GM12878 (cell line): ENCODE measurements at regions not wholly inside any gene's neighbourhood (a gene's known extent, or its start where the extent isn't known, plus 50 kb on each side); places are given as distances from the start of the nearest gene placed in this dataset.

Experiments
- ATAC-seq: fragments of 200-7000 bp; cut with Tn5 transposase; 3 replicates; pipeline ENCODE4 v1.9.1; 2020; ENCODE audit warnings: mild to moderate bottlenecking, moderate library complexity
- BruUV-seq: library from RNA; stranded (reverse); fragments of 400-500 nt; replicated peaks from 2 replicates; lab custom pipeline; 2021; lab: Mats Ljungman, UMichigan
- CTCF ChIA-PET: fragments of 300-600 bp; sonication (Branson Sonifier 250); formaldehyde crosslinking; extraction: SDS; loops from one replicate; lab custom pipeline; 2021; ENCODE audit warnings: inconsistent platforms; lab: Yijun Ruan, JAX
- POLR2A ChIA-PET: fragments of 350-600 bp; formaldehyde crosslinking; extraction: SDS; loops from one replicate; lab custom pipeline; 2021; ENCODE audit warnings: inconsistent platforms; lab: Charles Lee
- RAD21 ChIA-PET: fragments of 300-600 bp; sonication (Branson Sonifier 250); formaldehyde crosslinking; loops from one replicate; lab custom pipeline; 2023; ENCODE audit warnings: antibody characterized with exemption; ENCODE audit not compliant: unreplicated experiment; lab: Charles Lee
- SMC1A ChIA-PET: fragments of 300-600 bp; sonication (Branson Sonifier 250); formaldehyde crosslinking; loops from one replicate; lab custom pipeline; 2023; ENCODE audit not compliant: unreplicated experiment, uncharacterized antibody; lab: Charles Lee
- DNase-seq: peaks from one replicate; pipeline ENCODE4 v3.0.0-alpha.2; 2011; ENCODE audit warnings: low read depth, low spot score
- FAIRE-seq: peaks from 3 replicates; lab custom pipeline; 2011; peaks lifted over from hg19 to GRCh38; lab: Jason Lieb, UNC
- H2AFZ ChIP-seq: 2 replicates; pipeline ENCODE4 v1.6.0; 2011; ENCODE audit warnings: low read depth, low read length, control low read depth; ENCODE audit not compliant: control insufficient read depth
- H3K27ac ChIP-seq: 2 replicates; pipeline ENCODE4 v1.5.1; 2011; ENCODE audit warnings: control low read depth; ENCODE audit not compliant: control insufficient read depth, insufficient read depth
- H3K27me3 ChIP-seq, 2 experiments: replicated peaks in 1 of 2; 2 replicates each; pipeline versions ENCODE4 v1.6.0 to v1.6.1; 2011; ENCODE audit warnings: low read length in 1 of 2; ENCODE audit not compliant: control insufficient read depth in 2 of 2, insufficient read depth in 2 of 2
- H3K36me3 ChIP-seq, 2 experiments: 2 replicates each; pipeline ENCODE4 v1.5.1; 2011; ENCODE audit warnings: low read length in 1 of 2; ENCODE audit not compliant: control insufficient read depth in 2 of 2, insufficient read depth in 2 of 2
- H3K4me1 ChIP-seq: 2 replicates; pipeline ENCODE4 v1.6.1; 2011; ENCODE audit warnings: mild to moderate bottlenecking, low read length, moderate library complexity, mixed read lengths; ENCODE audit not compliant: control insufficient read depth, insufficient read depth
- H3K4me2 ChIP-seq: 2 replicates; pipeline ENCODE4 v1.6.0; 2011; ENCODE audit warnings: control low read depth; ENCODE audit not compliant: control insufficient read depth, insufficient read depth
- H3K4me3 ChIP-seq: fragments of 200-600 bp; sonication (generic); 2 replicates; pipeline ENCODE4 v1.5.1; 2016
- H3K79me2 ChIP-seq: 2 replicates; pipeline ENCODE4 v1.6.0; 2011; ENCODE audit warnings: low read length; ENCODE audit not compliant: control insufficient read depth, insufficient read depth
- H3K9ac ChIP-seq: 2 replicates; pipeline ENCODE4 v1.8.0; 2011; ENCODE audit warnings: low read length, control low read depth, mixed read lengths; ENCODE audit not compliant: control insufficient read depth, insufficient read depth
- H3K9me3 ChIP-seq: replicated peaks from 3 replicates; pipeline ENCODE4 v1.5.1; 2011; ENCODE audit warnings: mild to moderate bottlenecking, low read length; ENCODE audit not compliant: control insufficient read depth, insufficient read depth
- H4K20me1 ChIP-seq: 2 replicates; pipeline ENCODE4 v1.6.0; 2011; ENCODE audit not compliant: control insufficient read depth, insufficient read depth
- ATF7 ChIP-seq: fragments of 450-650 bp; IDR thresholded peaks from 2 replicates; pipeline ENCODE4 v1.6.1; 2016; ENCODE audit warnings: low read depth, mild to moderate bottlenecking
- BHLHE40 ChIP-seq, 2 experiments: fragments of 450-650 bp in 1 of 2; IDR thresholded peaks; 2 replicates each; pipeline ENCODE4 v1.6.1; 2011 to 2017; ENCODE audit warnings: low read depth in 2 of 2, borderline replicate concordance in 1 of 2, improper control_type of control experiment in 1 of 2, low read length in 1 of 2, mild to moderate bottlenecking in 1 of 2
- EP300 ChIP-seq, 2 experiments: fragments of 150-350 bp in 1 of 2; IDR thresholded peaks; 2 replicates each; pipeline ENCODE4 v1.6.1; 2011 to 2012; ENCODE audit warnings: low read depth in 2 of 2, low read length in 2 of 2, borderline replicate concordance in 1 of 2, improper control_type of control experiment in 1 of 2, inconsistent platforms in 1 of 2; ENCODE audit not compliant: control insufficient read depth in 1 of 2
- ESRRA ChIP-seq: IDR thresholded peaks from 2 replicates; pipeline ENCODE4 v1.6.1; 2012; ENCODE audit warnings: mild to moderate bottlenecking, low read length, improper control_type of control experiment
- IRF4 ChIP-seq: IDR thresholded peaks from 2 replicates; pipeline ENCODE4 v1.6.1; 2011; ENCODE audit warnings: low read depth, low read length
- JUND ChIP-seq: IDR thresholded peaks from 2 replicates; pipeline ENCODE4 v1.6.1; 2012; ENCODE audit warnings: low read depth, mild to moderate bottlenecking, low read length, improper control_type of control experiment, moderate library complexity
- NFIC ChIP-seq: IDR thresholded peaks from 2 replicates; pipeline ENCODE4 v1.6.1; 2012; ENCODE audit warnings: low read depth, mild to moderate bottlenecking, inconsistent platforms, low read length, moderate library complexity
- NR2F1 ChIP-seq: fragments of 450-650 bp; conservative IDR thresholded peaks from 2 replicates; pipeline ENCODE4 v1.6.1; 2017; ENCODE audit warnings: mild to moderate bottlenecking
- PAX5 ChIP-seq: IDR thresholded peaks from 2 replicates; pipeline ENCODE4 v1.6.1; 2011; ENCODE audit warnings: low read depth, low read length, borderline replicate concordance
- PAX8 ChIP-seq: fragments of 450-650 bp; IDR thresholded peaks from 2 replicates; pipeline ENCODE4 v1.6.1; 2017; ENCODE audit warnings: mild to moderate bottlenecking, moderate library complexity
- RFX5 ChIP-seq: IDR thresholded peaks from 2 replicates; pipeline ENCODE4 v1.6.1; 2011; ENCODE audit warnings: low read depth, low read length, improper control_type of control experiment
- SMC3 ChIP-seq: IDR thresholded peaks from 2 replicates; pipeline ENCODE4 v1.6.1; 2011; ENCODE audit warnings: low read length, improper control_type of control experiment, borderline replicate concordance
- WGBS: methylation state at CpG from one replicate; pipeline ENCODE4 v1.1.6; 2016; ENCODE audit warnings: low lambda C conversion rate; ENCODE audit not compliant: insufficient replicate concordance, insufficient coverage; ENCODE audit errors: missing lambda C conversion rate; 5-methylcytosine and 5-hydroxymethylcytosine counted together
- in situ Hi-C: fragments of 300-500 bp; cut with MboI; formaldehyde crosslinking; loops from 9 replicates; pipeline ENCODE4 v1.14.3; 2018; ENCODE audit warnings: mixed read lengths
- intact Hi-C: fragments of 100-400 bp; cut with micrococcal nuclease; formaldehyde crosslinking; loops from one replicate; pipeline ENCODE4 v1.14.2; 2022; ENCODE audit not compliant: unreplicated experiment
- TF ChIP-seq, protein P1 (sequence below): fragments of 450-650 bp; IDR thresholded peaks from 2 replicates; pipeline ENCODE4 v1.6.1; 2017; ENCODE audit warnings: borderline replicate concordance

GRCh38 chr7:52635021-52635420 lies 400.4 kb upstream of the POM121L12 start:
- BruUV-seq, result no TSS peak
- ChIA-PET SMC1A (interaction anchor here (0.6 kb wide), 1 partner anchor 1208 kb away, joined by 3 read pairs; no protein-coding TSS in a partner anchor), RAD21 (no interaction called here), CTCF (no interaction called here), POLR2A (no interaction called here)
- ATAC-seq (no peak), FAIRE-seq (no peak), DNase-seq (no peak)
- no peak overlapping the region for H3K9ac ChIP-seq
- in situ Hi-C loops, result no loop called here
- intact Hi-C loops, result no loop called here
- H3K4me3 ChIP-seq, result no peak overlapping the region
- TF ChIP-seq BHLHE40 (IDR thresholded peaks at IDR 0.05; ENCODE audit: borderline replicate concordance in 1 of 2, low read depth in 2 of 2, low read length in 1 of 2), result no peak
- no peak for TF ChIP-seq ESRRA
- no peak for TF ChIP-seq IRF4
- TF ChIP-seq SMC3, result no peak
- TF ChIP-seq JUND, result no peak
- no peak for TF ChIP-seq NR2F1
- no peak for TF ChIP-seq PAX8
- TF ChIP-seq EP300 (IDR thresholded peaks at IDR 0.05; ENCODE audit: borderline replicate concordance in 1 of 2, control insufficient read depth in 1 of 2, low read depth in 2 of 2, low read length in 2 of 2), result no peak
- TF ChIP-seq, protein P1, sequence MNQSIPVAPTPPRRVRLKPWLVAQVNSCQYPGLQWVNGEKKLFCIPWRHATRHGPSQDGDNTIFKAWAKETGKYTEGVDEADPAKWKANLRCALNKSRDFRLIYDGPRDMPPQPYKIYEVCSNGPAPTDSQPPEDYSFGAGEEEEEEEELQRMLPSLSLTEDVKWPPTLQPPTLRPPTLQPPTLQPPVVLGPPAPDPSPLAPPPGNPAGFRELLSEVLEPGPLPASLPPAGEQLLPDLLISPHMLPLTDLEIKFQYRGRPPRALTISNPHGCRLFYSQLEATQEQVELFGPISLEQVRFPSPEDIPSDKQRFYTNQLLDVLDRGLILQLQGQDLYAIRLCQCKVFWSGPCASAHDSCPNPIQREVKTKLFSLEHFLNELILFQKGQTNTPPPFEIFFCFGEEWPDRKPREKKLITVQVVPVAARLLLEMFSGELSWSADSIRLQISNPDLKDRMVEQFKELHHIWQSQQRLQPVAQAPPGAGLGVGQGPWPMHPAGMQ, result no peak
- no peak for TF ChIP-seq PAX5
- no peak for TF ChIP-seq RFX5
- no peak for TF ChIP-seq ATF7
- TF ChIP-seq NFIC, result no peak
- H3K27me3 ChIP-seq, result no peaks in the 10 kb centered on the region
- 22% methylated on average over 3 of the region's 3 CpGs for WGBS
- H3K9me3 ChIP-seq, result no peaks in the 10 kb centered on the region
- H3K36me3 ChIP-seq, result no peaks in the 10 kb centered on the region
- H3K4me2 ChIP-seq, result no peak overlapping the region
- H3K79me2 ChIP-seq, result no peaks in the 10 kb centered on the region
- H2AFZ ChIP-seq, result no peak overlapping the region
- no peaks in the 10 kb centered on the region for H3K4me1 ChIP-seq
- no peaks in the 10 kb centered on the region for H4K20me1 ChIP-seq
- no peak overlapping the region for H3K27ac ChIP-seq
